Esophagus squamous epithelium (tissue), 4 donors: ENCODE measurements at regions not wholly inside any gene's neighbourhood (a gene's known extent, or its start where the extent isn't known, plus 50 kb on each side); places are given as distances from the start of the nearest gene placed in this dataset.

Source experiments
- CTCF ChIP-seq, 6 experiments: fragments of 450-650 bp in 4 of 6; fragments of 200-600 bp in 2 of 6; sonication (generic) in 2 of 6; IDR thresholded peaks; one replicate each; pipeline ENCODE4 v1.5.1; 2016 to 2019; ENCODE audit warnings: antibody characterized with exemption in 6 of 6, mild to moderate bottlenecking in 4 of 6, moderate library complexity in 4 of 6
- POLR2A ChIP-seq, 4 donors: fragments of 450-650 bp; IDR thresholded peaks; one replicate each; pipeline ENCODE4 v1.6.1; 2017; ENCODE audit warnings: antibody characterized with exemption in 4 of 4, mild to moderate bottlenecking in 4 of 4, moderate library complexity in 3 of 4

GRCh38 chr5:71937921-71938698, 169.2 kb upstream of the MAP1B start:
- TF ChIP-seq CTCF (IDR thresholded peaks at IDR 0.05) (no peak), POLR2A (IDR thresholded peaks at IDR 0.05) (no peak)
